NCI-H69 (cell line): ENCODE measurements at regions not wholly inside any gene's neighbourhood (a gene's known extent, or its start where the extent isn't known, plus 50 kb on each side); places are given as distances from the start of the nearest gene placed in this dataset.

Source experiments
- DNase-seq: peaks from one replicate; lab custom pipeline; 2025; lab: John Stamatoyannopoulos, UW

GRCh38 chr10:10911035-10911434 lies 106.6 kb upstream of the CELF2 start:
- DNase-seq: no peak

DNA sequence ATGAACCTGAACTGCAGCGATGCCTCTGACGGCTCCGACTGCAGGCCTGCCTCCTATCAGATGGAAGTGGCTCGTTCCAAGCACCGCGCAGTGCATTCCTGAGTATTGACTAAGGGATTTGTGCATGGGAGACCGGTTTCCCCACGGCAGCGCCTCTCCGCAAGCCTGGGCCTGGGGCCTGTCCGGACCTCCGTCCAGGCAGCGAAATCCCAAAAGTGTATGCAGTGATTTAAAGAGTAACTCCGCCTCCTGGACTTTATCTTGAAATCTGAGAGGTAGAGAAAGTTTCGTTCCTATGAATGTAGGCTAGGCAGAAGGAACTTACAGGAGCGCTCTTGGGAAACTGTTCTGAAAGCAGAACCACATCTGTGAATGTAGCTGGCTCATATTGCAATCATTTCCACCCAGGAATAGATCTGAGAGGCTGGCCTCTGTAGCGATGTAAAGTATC lies 106.2 kb upstream of the CELF2 start:
- no peak for DNase-seq

DNA sequence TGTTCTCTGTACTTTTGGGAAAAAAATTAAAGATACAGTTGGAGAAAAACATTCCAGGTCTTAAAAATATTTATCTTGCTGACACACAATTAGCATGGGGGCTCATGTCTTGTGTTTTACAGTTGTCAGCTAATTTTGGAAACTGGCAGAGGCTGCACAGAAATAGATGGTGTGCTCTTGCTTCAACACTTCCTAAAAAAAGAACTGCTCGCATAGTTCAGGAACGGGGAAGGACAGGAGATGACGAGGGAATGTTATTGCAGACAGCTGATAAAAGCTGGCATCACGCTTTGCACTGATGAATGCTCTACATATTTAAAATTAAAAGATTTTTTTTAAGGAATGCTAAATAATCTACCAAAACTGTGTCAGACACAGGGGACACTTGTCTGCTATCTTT lies 103.5 kb upstream of the CELF2 start:
- no peak for DNase-seq

DNA sequence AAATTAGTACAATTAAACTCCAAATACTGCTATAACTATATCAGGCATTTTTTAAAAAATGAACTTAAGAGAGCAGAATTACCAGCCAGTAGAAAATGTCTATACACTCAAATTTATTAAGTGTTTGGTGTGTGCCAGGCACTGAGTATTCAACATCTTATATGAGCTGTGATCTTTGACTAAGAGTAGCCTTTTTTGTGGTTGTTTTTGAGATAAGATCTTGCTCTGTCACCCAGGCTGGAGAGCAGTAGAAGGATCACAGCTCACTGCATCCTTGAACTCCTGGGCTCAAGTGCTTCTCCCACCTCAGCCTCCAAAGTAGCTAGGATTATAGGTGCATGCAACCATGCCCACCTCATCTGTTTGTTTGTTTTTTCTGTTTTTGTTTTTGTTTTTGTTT lies 102.5 kb upstream of the CELF2 start:
- DNase-seq: no peak

DNA sequence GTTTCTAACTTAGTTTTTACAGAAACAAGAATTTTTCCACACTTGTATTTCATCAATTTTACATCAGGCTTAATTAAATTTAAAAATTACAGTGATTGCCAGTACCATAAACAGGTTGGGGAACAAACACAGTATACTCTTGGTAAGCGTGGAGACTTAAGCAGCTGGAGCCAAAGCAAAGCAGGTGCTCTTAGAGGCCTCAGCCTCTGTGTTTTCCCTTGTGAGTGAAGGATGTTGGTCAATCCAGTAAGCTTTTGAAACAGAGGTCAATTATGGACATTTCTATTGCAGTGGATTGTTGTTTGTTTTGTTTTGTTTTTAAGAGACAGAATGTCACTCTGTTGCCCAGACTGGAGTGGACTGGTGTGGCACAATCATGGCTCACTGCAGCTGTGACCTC lies 100.6 kb upstream of the CELF2 start:
- DNase-seq: no peak

DNA sequence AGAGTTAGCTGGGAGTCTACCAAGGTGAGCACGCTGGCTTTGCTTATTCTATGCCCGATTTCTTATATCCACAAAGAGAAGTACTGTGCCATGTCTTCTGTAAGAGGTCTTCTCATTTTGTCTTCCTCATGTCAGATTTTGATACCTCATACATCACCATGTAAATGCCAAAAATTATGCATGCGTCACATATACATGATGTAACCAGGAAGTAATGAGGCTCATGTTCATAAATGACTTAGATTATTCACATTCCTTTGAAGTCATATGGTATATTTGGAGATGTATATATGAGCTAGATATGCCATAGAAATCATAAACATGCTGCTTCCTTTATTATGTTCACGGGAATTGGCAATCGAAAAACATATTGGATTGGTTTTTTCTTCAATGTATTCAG lies 97.7 kb upstream of the CELF2 start:
- no peak for DNase-seq

GRCh38 chr10:10921826-10922461 lies 95.7 kb upstream of the CELF2 start:
- DNase-seq: no peak

DNA sequence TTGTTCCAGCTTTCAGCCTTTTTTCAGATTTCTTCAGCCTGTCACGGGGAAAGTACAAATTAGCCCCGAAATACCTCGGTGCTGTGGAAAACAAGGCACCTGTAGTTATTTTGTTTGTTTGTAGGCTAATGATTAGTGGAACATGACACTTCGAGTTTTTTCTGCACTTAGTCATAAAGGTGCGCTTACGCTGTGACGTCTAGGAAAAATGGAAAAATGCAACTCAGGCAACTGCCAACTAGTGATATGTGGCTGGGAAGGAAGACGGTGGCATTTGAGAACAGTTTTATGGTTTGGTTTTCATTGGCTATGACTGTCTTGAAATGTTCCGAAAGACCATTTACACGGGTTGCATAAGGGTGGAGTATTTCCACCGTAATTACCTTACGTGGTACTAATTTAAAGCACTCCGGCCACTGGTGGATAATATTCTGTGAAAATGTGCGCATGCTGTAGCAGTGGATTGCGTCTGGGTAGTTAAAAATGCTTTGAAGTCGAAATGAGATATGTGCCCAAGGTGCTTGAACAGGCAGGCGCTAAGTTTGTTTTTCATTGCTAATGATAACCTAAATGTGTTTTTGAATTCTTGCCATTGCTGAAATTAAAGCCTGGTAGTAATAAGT lies 94.5 kb upstream of the CELF2 start:
- DNase-seq: no peak

- DNase-seq: no peak
These were observed 92.0 kb upstream of the CELF2 start for GRCh38 chr10:10925667-10926066.

GRCh38 chr10:10927608-10928007 lies 90.1 kb upstream of the CELF2 start:
- no peak for DNase-seq

DNA sequence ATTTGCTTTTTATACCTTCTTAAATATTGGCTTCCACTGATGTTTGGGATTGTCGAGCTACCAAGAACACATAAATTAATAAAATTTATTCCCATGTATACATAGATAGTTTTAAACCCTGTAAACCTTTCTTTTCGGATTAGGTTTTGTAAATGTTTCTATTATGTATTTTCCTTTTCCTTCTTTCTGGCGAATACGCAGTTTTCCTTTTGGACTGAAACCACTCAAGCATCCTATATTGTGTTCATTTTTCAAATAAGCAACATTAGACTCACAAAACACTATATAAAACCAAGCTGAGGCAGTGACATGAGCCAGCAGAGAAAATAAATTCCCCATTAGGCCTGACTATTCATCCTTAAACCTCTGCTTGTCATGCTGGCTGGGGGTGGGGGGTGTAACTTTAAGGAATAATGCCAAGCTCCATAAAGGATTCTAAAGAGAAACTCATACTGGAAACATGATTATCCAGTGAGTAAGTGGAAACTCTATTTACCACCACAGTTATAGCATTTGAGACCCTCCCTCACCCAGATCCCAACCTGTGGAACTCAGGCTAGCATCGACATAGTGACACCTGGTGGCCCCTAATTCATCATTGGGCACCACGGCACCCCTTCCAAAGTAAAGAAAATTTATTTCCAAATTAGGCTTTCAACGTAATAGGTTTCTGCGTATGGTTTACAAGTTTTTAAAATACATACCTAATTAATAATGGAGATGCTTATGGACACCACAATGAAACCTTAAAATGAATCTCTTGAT lies 86.5 kb upstream of the CELF2 start:
- DNase-seq: no peak

DNA sequence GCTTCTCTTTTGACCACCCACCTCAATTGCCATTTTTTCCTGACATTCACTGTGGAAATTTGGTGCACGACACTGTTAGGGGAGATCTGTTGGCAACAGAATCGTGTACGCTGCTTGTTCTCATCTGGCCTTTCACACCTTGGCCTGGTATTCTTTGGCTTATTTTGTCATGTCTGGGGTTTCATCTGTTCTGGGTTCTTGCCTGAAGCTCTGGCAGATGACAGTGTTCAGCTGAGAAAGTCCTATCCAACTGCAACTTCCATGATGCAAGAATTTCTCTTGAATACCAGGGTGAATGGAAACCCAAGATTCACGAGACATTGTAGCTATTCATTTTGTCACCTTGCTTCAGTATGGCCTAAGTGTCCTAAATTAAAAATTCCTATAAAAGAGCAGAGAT lies 82.6 kb upstream of the CELF2 start:
- no peak for DNase-seq

- no peak for DNase-seq
These were observed 79.0 kb upstream of the CELF2 start for GRCh38 chr10:10938676-10939075.

DNA sequence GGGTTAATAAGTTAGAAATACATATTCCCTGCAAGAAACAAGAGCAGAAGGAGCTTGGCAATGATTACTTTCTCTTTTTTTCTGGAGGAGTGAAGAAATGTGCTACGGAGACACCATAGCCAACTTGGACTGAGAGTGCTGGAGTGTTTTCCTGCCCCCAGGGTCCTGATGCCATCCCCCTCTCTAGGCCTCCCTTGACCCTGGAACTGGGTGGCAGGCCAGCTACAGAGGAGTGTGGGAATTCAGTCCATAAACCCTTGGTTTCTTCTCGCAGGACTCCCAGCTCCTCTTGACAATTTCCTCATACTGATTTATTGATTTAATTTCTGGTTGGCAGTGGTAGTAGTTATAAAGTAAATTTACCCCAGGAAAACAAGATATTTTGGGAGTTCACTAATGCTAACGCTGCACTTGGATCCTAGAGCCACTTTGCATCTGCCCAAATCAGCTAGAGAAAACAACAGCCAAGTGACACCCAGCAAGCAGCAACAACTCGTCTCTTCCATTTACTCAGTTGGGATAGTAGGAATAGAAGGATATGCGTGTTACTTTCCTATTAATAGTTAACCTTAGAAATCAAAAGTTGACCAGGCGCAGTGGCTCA lies 76.4 kb upstream of the CELF2 start:
- DNase-seq: no peak

- DNase-seq: no peak
These were observed 75.2 kb upstream of the CELF2 start for GRCh38 chr10:10942441-10942840.

DNA sequence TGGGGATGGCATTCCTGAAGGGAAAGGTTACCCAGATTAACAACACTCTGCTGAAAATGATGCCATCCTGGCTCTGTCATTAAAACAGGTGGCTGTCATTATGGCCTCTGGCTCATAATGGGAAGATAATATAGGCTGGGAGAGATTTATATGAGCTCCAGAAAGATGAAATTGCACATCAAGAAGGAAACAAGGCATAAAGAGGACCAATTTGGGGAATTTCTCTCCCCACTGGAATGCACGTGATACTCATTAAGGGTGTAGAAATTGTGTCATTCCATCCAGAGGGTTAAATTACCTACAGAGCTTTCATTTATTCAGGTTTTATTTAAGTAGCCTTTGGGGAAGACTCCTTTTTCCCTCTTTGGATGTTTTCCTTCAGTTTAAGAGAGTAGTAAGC lies 71.6 kb upstream of the CELF2 start:
- DNase-seq: no peak

- no peak for DNase-seq
These were observed 70.9 kb upstream of the CELF2 start for GRCh38 chr10:10946801-10947200.

- DNase-seq: no peak
These were observed 66.0 kb upstream of the CELF2 start for GRCh38 chr10:10951675-10952074.

GRCh38 chr10:10952800-10953199 lies 64.9 kb upstream of the CELF2 start:
- DNase-seq: no peak

DNA sequence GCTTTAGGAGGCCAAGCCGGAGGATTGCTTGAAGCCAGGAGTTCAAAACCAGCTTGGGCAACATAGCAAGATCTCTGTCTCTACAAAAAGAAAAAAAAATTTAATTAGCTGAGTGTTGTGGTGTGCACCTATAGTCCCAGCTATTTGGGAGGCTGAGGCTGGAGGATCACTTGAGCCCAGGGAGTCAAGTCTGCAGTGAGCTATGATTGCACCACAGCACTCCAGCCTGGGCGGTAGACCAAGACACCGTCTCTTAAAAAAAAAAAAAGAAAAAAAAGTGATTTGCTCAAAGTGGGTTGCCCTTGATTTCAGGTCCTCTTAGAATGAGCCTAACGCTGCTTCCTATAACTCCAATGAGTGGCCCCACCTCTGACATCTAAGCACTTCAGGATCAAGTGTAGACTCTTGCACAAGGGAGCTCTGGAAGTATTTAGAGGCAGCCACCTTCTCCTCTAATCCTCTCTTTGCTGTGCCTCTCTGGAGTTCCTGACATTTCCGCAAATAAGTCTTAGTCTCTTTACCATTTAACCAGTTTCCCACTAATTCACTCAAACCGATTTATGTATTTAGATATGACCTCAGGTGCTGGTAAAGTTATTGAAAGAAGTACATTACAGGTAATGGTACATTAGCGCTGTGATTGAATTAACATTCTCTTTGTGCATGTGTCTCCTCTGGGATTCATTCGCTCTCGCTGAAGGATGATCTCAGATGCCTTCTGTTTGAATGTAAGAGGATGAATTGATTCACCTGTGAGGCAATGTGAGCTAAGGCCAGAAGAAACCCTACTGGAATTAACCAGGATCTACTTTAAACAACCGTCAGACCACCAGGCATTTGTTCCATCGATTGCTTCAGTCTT lies 60.8 kb upstream of the CELF2 start:
- DNase-seq: no peak

DNA sequence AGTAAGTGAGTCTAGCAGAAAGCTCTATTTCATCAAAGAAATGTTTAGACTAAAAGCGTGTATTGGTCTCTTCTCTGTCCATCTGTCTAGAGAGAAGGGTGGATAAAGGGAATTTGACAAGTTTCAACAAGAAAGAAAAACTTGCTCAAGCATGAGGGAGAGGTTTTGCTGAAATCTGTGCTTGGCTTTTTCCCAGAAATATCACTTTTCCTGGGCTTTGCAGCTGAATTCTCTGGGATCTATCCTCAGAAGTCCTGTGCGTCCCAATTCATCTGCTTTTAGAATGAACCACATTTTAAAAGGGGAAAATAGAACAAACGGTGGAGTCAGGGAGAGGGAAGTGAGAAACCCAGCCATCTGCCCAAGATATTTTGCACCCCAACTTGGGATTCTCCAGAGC lies 59.6 kb upstream of the CELF2 start:
- no peak for DNase-seq

GRCh38 chr10:10959666-10960065 lies 58.0 kb upstream of the CELF2 start:
- DNase-seq: no peak
